LNCaP clone FGC (cell line): ENCODE measurements at regions not wholly inside any gene's neighbourhood (a gene's known extent, or its start where the extent isn't known, plus 50 kb on each side); places are given as distances from the start of the nearest gene placed in this dataset.

Experiments used
- DNase-seq: peaks from one replicate; pipeline ENCODE4 v3.0.0-alpha.2; 2011; ENCODE audit warnings: low read depth
- H3K4me3 ChIP-seq: 2 replicates; pipeline ENCODE4 v1.5.1; 2011; ENCODE audit warnings: mild to moderate bottlenecking, low read depth, low read length, control low read depth
- CTCF ChIP-seq: IDR thresholded peaks from 2 replicates; pipeline ENCODE4 v1.5.1; 2012; ENCODE audit warnings: mild to moderate bottlenecking; ENCODE audit not compliant: control insufficient read depth, insufficient read depth; ENCODE audit errors: extremely low read depth

- DNase-seq, result no peak
- H3K4me3 ChIP-seq, result no peak overlapping the region
- no peak for TF ChIP-seq CTCF
These were observed 151.4 kb upstream of the CALCR start for GRCh38 chr7:93725954-93726353.

GRCh38 chr7:93723424-93724124 is 149.1 kb upstream of the CALCR start:
- no peak for TF ChIP-seq CTCF
- no peak overlapping the region for H3K4me3 ChIP-seq
- DNase-seq, result no peak

- no peak for DNase-seq
- no peak for TF ChIP-seq CTCF
- no peak overlapping the region for H3K4me3 ChIP-seq
These were observed 145.6 kb upstream of the CALCR start for GRCh38 chr7:93720106-93720505.

GRCh38 chr7:93719546-93719945 is 145.0 kb upstream of the CALCR start:
- DNase-seq, result no peak
- no peak overlapping the region for H3K4me3 ChIP-seq
- TF ChIP-seq CTCF, result no peak

DNA sequence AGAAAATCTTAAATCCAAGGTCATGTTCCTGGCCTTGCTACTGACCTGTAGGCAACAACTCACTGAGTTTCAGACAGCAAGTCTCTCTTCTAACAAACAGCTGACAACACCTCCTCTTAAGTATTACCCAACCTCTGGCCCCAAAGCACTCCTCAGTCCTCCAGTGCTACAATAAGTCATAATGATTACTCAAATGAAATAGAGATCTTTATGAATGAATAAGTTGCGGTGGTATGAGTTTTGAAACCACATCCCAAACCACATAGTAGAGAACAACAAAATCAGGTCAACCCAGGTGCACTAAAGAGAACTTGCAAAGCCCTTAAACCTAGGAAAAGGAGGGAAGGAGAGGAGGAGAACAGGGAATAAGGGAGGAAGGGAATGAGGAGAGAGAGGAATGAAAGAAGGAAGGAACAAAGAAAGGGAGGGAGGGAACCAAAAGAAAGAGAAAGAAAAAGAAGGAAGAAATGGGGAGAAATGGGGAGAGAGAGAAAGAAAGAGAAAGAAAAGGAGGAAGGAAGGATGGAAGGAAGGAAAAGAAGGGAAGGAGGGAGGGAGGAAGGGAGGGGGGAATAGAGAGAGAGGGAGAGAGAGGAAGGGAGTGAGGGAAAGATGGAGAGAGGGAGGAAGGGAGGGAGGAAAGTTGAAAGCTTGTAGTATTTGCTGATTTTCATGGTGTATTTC is 142.8 kb upstream of the CALCR start:
- DNase-seq, result no peak
- TF ChIP-seq CTCF, result no peak
- no peak overlapping the region for H3K4me3 ChIP-seq

DNA sequence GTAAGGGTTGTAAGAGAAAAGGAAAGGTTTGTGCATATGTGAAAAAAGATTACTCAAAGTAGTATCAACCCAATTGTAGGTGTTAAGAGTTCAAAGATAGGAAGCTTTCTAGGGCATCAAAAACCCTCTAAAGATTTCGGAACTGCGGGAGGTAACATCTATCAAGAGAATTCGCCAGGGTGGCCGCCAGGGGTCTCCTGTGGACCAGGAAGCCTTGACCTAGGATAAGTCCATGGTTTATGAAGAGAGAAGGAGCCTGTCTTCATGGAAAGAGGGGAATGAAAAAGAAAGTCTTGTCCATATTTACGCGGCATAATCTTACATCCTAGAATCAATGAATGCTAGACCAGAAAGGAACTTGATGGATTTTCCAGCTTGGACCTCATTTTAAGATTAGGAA is 140.7 kb upstream of the CALCR start:
- TF ChIP-seq CTCF, result peak; percentile 70
- H3K4me3 ChIP-seq, result no peak overlapping the region
- DNase-seq, result no peak
